NCI-H1930 (cell line): ENCODE measurements at regions not wholly inside any gene's neighbourhood (a gene's known extent, or its start where the extent isn't known, plus 50 kb on each side); places are given as distances from the start of the nearest gene placed in this dataset.
"Not testable (repeated sequence)": the region's sequence is repeated elsewhere in the genome, so short reads cannot be mapped to it uniquely, and the experiment has no call there.

ENCODE experiments used
- DNase-seq, 2 experiments: peaks; one replicate each; lab custom pipeline; 2025; lab: John Stamatoyannopoulos, UW

- no peak for DNase-seq
Observed at GRCh38 chr12:66733321-66733720, 54.4 kb upstream of the GRIP1 start.

- no peak for DNase-seq
Observed at GRCh38 chr12:66733839-66734238, 55.0 kb upstream of the GRIP1 start.

- no peak for DNase-seq
Observed at GRCh38 chr12:66735275-66735674, 56.4 kb upstream of the GRIP1 start.

- DNase-seq, result no peak
Observed at GRCh38 chr12:66736931-66737330, 58.1 kb upstream of the GRIP1 start.

- DNase-seq, result no peak
Observed at GRCh38 chr12:66739266-66739665, 60.4 kb upstream of the GRIP1 start.

GRCh38 chr12:66739940-66740651 is 61.2 kb upstream of the GRIP1 start:
- no peak for DNase-seq

- no peak for DNase-seq
Observed at GRCh38 chr12:66740732-66741131, 61.9 kb upstream of the GRIP1 start.

- no peak for DNase-seq
Observed at GRCh38 chr12:66741919-66742318, 63.0 kb upstream of the GRIP1 start.

GRCh38 chr12:66742508-66743367 is 63.9 kb upstream of the GRIP1 start:
- DNase-seq, result no peak

GRCh38 chr12:66744461-66744860 is 65.6 kb upstream of the GRIP1 start:
- no peak for DNase-seq

GRCh38 chr12:66744956-66745383 is 66.1 kb upstream of the GRIP1 start:
- DNase-seq, result no peak

- DNase-seq, result no peak
Observed at GRCh38 chr12:66746489-66747201, 67.8 kb upstream of the GRIP1 start.

GRCh38 chr12:66751432-66752113 is 72.7 kb upstream of the GRIP1 start:
- no peak for DNase-seq

- no peak for DNase-seq
Observed at GRCh38 chr12:66753810-66754209, 74.9 kb upstream of the GRIP1 start.

GRCh38 chr12:66755727-66756395 is 77.0 kb upstream of the GRIP1 start:
- DNase-seq, result no peak

- no peak for DNase-seq
Observed at GRCh38 chr12:66756631-66757030, 77.8 kb upstream of the GRIP1 start.

GRCh38 chr12:66760122-66760521 is 81.2 kb upstream of the GRIP1 start:
- not testable (repeated sequence) for DNase-seq

- no peak for DNase-seq
Observed at GRCh38 chr12:66763467-66763866, 84.6 kb upstream of the GRIP1 start.

GRCh38 chr12:66765204-66765603 is 86.3 kb upstream of the GRIP1 start:
- no peak for DNase-seq

- DNase-seq, result no peak
Observed at GRCh38 chr12:66767536-66767935, 88.7 kb upstream of the GRIP1 start.

- no peak for DNase-seq
Observed at GRCh38 chr12:66768293-66768692, 89.4 kb upstream of the GRIP1 start.

- no peak for DNase-seq
Observed at GRCh38 chr12:66774929-66775328, 96.1 kb upstream of the GRIP1 start.
